RWPE1 (cell line): ENCODE measurements at regions not wholly inside any gene's neighbourhood (a gene's known extent, or its start where the extent isn't known, plus 50 kb on each side); places are given as distances from the start of the nearest gene placed in this dataset.

Experiments used
- CTCF ChIA-PET: fragments of 350-600 bp; sonication (Branson Sonifier 250); formaldehyde crosslinking; extraction: SDS; loops from one replicate; lab custom pipeline; 2021; lab: Yijun Ruan, JAX
- POLR2A ChIA-PET: fragments of 400-600 bp; formaldehyde crosslinking; extraction: SDS; loops from one replicate; lab custom pipeline; 2020; ENCODE audit warnings: antibody characterized with exemption; ENCODE audit not compliant: low non-redundant PET; lab: Yijun Ruan, JAX
- DNase-seq: peaks from one replicate; pipeline ENCODE4 v3.0.0; 2012; ENCODE audit warnings: low spot score
- H3K27ac ChIP-seq: fragments of 450-650 bp; 2 replicates; pipeline ENCODE4 v1.5.1; 2017
- TF ChIP-seq, protein P1 (sequence below): fragments of 450-650 bp; conservative IDR thresholded peaks from 2 replicates; pipeline ENCODE4 v1.5.1; 2017; ENCODE audit warnings: low read depth, mild to moderate bottlenecking

DNA sequence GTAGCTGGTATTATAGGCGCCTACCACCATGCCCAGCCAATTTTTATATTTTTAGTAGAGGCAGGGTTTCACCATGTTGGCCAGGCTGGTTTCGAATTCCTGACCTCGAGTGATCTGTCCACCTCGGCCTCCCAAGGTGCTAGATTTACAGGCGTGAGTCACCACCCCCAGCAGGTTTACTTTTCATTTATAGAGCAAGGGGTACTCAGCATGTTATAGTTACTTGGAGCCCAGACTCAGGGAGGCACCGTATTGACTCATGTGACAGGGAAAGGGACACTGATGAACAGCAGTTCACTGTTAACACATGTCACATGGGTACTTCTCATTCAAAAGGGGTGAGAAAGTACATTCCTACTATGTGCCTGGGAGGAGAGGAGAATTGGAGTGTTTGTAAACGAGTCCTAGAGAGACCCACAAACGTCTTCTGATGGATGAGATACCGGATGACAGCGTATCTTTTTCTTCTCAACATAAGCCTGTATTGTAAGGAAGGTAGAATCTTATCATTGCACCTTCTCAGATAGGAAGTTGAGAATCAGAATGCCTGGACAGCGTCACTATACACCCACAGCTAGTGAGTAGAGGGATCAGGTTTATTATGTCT lies 510.0 kb downstream of the USP25 start:
- TF ChIP-seq, protein P1, sequence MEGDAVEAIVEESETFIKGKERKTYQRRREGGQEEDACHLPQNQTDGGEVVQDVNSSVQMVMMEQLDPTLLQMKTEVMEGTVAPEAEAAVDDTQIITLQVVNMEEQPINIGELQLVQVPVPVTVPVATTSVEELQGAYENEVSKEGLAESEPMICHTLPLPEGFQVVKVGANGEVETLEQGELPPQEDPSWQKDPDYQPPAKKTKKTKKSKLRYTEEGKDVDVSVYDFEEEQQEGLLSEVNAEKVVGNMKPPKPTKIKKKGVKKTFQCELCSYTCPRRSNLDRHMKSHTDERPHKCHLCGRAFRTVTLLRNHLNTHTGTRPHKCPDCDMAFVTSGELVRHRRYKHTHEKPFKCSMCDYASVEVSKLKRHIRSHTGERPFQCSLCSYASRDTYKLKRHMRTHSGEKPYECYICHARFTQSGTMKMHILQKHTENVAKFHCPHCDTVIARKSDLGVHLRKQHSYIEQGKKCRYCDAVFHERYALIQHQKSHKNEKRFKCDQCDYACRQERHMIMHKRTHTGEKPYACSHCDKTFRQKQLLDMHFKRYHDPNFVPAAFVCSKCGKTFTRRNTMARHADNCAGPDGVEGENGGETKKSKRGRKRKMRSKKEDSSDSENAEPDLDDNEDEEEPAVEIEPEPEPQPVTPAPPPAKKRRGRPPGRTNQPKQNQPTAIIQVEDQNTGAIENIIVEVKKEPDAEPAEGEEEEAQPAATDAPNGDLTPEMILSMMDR, result no peak
- DNase-seq, result no peak
- ChIA-PET CTCF (no interaction called here), POLR2A (no interaction called here)
- H3K27ac ChIP-seq, result no peak overlapping the region

DNA sequence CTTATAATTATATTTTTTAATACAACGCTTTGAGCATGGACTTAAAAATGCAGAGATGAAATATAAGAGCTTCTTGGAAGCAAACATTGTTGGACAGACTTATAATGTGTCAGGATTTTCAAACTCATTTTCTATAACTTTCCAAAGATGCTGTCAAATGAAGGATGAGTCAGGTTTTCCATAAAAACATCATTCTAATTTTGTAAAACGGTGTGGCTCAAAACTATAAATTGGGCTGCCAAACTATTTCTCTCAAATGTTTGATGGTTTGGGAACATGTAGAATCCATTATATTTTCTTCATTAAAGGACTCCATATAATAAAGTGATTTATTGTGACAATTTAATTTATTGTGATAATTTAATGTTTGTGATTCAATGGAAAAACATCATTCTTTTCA lies 511.2 kb downstream of the USP25 start:
- ChIA-PET POLR2A (no interaction called here), CTCF (no interaction called here)
- DNase-seq, result no peak
- H3K27ac ChIP-seq, result no peak overlapping the region
- TF ChIP-seq, protein P1, result no peak

DNA sequence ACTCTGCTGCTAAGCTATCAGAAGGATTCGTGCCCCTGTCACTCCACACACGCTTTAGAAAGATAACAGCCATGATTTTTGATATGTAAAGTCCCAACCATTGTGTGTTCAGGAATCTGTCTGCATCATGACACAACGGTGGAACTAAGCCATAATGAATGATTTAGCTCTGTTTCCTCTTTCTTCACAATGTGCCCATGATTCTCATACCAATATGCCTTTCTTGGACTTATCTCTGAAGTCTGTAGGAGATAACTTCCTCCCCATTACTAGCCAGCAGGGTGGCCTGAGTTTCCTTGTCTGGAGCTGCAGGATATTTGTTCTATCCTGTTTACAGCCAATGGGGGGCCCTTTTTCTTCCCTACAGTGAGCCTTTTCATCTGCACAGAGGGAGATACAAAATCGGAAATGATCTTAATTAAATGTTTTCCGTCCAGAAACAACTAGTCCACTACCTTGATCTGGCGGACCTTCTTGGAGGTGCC lies 511.7 kb downstream of the USP25 start:
- ChIA-PET POLR2A (no interaction called here), CTCF (no interaction called here)
- no peak overlapping the region for H3K27ac ChIP-seq
- no peak for DNase-seq
- TF ChIP-seq, protein P1, result no peak

GRCh38 chr21:16243396-16243795 lies 513.6 kb downstream of the USP25 start:
- no peak overlapping the region for H3K27ac ChIP-seq
- TF ChIP-seq, protein P1, result no peak
- POLR2A ChIA-PET, result no interaction called here
- CTCF ChIA-PET, result no interaction called here
- DNase-seq, result no peak

DNA sequence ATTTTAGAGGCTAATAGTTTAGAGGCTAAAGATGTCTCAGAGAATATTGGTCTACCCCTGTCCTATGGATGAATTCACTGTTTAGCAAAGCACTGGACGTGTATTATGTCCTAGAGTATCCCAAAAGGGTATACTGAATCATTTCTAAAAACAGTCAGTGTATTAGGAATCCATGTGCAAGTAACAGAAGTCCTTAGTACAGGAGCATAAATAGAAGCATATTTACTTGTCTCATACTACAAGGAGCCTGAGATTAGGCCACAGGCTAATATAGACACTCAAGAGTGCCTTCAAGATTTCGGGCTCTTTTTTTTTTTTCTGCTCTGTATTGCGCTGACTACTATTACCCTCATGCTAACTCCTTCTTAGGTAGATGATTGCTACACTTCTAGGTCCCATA lies 518.9 kb downstream of the USP25 start:
- H3K27ac ChIP-seq, result no peak overlapping the region
- ChIA-PET POLR2A (no interaction called here), CTCF (no interaction called here)
- DNase-seq, result no peak
- TF ChIP-seq, protein P1, result no peak

GRCh38 chr21:16250273-16250672 lies 520.5 kb downstream of the USP25 start:
- POLR2A ChIA-PET, result no interaction called here
- CTCF ChIA-PET, result no interaction called here
- no peak for DNase-seq
- TF ChIP-seq, protein P1, result no peak
- H3K27ac ChIP-seq, result no peak overlapping the region
